ENCODE measurements at regions not wholly inside any gene's neighbourhood (a gene's known extent, or its start where the extent isn't known, plus 50 kb on each side); places are given as distances from the start of the nearest gene placed in this dataset.
A peak's percentile ranks its signal among the peaks of the same experiment; 100 is the strongest.
"Not testable (repeated sequence)": the region's sequence is repeated elsewhere in the genome, so short reads cannot be mapped to it uniquely, and the experiment has no call there.

DNA sequence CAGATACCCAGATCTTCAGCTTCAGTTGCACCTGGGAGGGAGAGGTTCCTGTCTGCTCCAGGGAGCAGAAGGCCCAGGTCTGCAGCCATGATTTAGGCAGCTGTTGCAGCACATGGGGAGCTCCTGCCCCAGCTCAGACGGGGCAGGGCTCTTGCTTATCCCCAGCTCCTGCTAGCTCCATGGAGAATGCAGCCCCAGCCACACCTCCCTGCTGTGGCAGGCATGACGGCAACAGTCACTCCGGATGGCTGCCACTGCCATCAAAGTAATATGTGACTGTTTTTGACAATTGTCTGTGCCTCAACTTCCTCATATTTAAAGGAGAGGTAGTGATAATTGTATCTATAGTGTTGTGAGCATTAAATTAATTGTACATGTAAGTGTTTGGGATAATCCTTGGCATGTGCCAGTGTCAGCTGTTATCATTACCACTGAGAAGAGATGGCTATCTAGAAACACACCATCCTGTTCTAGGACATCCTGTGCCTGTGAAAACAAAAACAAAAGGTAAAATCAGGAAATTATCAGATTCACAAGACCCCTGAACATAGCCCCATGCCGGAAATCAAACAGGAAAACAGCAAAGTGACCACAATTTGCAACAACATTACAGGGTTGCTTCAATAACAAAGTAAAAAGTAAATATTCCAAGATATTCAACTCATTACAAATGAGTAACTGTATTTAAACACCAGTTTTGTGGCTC, 1048.8 kb upstream of the ACO1 start:
- DNase-seq = no peak

DNA sequence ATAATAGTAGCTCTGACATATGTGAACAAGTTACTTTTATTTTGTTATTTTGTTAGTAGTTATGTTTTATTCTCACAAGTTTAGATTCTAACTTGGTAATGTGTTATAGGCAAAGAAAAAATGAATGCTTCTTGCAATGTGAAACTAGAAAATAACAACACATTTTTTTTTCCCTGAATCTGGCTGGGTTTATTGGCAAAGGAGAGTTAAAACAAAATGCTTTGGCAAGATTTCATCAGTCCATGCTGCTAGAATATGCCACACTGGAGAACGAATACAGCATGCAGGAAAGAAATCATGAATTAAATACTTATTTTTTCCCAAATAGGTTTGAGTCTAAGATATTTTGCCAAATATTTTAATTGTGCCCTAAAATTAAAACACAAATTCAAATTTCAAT, 1048.1 kb upstream of the ACO1 start:
- peak; percentile 64 to 65 for DNase-seq

- DNase-seq = peak; percentile 55 to 63
Observed at GRCh38 chr9:31336841-31337240, 1047.6 kb upstream of the ACO1 start.

GRCh38 chr9:31347082-31347617, 1037.3 kb upstream of the ACO1 start:
- no peak for DNase-seq

DNA sequence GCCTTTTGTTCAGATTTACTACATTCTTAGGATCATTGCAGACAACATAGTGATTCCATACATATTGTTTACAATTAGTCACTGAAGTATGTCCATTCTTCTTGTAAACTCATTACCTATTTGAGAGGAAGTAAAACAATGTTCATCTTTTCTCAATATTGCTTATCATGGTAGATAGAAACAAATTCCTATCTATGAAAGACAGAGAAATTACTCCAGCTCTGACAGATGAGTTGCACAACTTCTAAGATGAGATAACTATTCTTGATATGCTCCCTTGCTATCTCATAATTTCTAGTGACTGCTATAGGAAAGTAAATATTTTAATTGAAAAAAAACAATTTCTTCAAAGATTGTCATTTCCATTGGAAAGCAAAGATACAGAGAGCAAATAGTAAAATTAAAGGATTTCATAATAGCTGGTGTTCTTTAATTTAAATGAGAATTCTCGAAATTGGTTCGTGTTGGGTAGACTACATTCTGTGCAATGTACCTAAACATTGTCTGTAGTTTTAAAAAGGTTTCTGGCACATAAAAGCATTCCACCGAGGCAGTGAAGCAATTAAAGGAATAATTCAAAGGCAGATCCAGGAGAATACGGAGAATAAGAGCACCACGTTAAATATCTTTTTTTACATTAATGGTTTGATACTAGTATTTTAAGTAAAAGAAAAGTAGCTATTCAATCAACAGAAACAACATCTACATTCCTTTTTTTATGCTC, 1029.1 kb upstream of the ACO1 start:
- DNase-seq = no peak

GRCh38 chr9:31355965-31356364, 1028.5 kb upstream of the ACO1 start:
- DNase-seq = no peak

- no peak for DNase-seq
Observed at GRCh38 chr9:31359071-31359470, 1025.4 kb upstream of the ACO1 start.

DNA sequence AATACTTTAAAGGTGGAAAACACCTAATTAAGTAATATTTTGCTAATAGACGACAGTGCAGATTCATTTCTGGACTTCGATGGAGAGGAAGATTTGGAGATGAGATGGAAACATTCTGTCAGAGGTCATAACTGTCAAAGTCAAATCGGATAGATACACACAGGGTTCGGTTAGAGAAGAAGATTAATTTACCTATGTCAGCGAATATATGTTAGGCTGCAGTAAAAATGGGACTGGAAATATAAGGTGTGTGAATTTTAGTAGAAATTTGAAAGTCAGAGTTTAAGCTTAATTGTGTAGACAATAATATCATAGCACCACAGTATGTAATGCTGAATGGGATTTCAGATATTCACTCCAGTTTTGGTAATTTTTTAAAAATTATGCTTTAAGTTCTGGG, 1020.3 kb upstream of the ACO1 start:
- DNase-seq = no peak

DNA sequence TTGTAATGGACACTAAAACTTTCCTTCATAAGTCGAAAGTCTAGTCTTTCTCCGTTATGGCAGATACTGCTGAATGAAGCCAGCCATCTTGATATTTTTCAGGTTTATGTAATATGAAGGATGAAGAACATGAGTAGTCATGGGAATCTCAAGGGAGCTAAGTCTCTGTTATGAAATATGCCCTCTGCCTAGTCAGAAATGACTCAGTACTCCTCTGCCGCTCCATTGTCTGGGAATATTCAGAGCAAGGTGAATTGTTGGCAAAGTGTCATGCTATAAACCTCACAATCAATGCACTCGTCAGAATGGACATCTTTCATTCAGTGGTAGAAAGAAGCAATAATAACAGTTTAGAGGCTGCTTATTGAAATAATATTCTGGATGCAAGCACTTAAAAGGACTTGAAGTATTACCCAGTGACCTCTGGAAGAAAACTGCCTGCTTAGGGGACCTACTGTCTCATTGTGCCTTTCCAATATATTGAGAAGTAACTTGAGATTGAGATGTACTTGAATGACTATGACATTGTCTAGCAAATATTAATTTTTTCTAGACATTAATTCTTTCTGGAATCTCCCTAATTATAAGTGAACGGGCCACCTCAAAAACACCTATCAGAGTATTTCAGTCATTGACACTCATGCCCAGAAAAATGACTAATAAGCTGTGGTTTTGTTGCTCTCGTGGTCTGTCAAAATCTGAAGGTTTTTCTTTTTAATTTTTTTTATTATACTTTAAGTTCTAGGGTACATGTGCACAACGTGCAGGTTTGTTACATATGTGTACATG, 1011.5 kb upstream of the ACO1 start:
- DNase-seq = no peak

- no peak for DNase-seq
Observed at GRCh38 chr9:31377358-31377757, 1007.1 kb upstream of the ACO1 start.

DNA sequence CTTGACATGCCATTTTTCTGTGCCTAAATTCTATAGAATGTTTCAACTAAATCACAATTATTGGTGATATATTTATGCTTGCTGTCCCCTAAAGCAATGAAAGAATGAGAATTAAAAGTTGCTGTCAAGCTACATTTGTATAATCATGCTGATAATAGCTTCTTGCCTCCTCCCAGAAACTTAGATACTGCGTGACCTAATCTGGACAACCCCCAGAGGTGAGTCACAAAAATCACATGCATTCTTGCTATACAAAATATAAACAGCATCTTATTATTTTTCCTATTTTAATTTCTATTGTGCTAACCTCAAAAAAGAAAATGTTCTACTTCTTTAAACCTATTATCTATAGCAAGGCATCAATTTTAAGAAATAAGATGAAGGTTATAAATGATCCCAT, 995.8 kb upstream of the ACO1 start:
- no peak for DNase-seq

DNA sequence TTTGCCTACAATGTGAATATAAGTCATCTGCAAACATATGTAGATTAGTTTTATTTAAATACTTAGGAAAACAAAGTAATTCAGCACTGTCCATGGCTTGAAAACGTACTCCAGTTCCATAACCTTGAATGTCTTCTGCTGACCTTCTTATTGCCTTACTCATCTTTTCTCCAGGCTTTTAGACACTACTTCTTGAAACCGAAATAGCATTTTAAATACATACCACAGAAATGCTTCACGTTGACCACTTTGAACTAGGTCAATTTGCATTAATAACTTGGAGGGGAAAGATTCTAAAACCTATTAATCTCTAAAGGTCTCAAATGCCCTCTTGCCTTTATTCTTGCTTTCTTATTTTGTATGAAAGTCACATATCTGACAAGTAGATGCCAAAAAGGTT, 995.4 kb upstream of the ACO1 start:
- no peak for DNase-seq

- peak; percentile 78 to 81 for DNase-seq
Observed at GRCh38 chr9:31390403-31391025, 993.9 kb upstream of the ACO1 start.

DNA sequence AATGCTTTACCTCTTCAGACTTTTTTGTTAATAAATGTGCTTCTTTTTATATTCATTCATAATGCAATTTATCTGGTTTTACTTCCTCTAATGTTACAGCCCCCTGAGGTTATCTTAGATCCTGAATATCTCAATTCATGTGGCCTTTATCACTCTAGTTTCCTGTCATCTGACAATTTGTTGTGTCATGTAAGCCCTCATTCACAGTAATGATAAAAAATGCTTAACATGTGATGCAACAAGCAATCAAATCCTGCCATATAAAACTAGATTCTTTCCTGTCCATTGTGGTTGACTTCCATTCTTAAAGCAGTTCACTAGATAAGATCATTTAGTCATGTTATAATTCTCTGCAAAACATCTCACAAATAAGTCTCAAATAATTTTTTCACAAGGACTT, 991.2 kb upstream of the ACO1 start:
- DNase-seq = no peak

DNA sequence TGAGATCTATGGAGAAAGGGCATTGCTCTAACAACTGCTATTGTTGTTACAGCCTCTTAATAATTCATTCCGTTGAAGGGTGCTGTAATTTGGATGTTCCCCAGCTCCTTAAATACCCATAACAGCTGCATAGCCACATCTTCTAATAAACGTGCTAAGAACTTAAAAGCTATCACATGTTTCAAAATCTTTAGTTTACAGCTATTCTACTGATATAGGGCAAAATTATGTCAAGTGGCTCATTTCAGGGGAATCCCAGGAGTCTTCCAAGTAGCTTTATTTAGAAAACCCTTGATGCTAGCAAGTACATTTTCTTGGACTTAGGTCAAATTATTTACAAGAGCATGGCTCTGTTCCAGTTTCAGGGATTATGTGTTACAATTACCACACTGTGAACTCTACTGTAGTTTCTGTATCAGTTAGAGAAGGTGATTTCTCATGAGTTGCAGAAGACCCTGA, 990.4 kb upstream of the ACO1 start:
- peak; percentile 73 to 87 for DNase-seq

DNA sequence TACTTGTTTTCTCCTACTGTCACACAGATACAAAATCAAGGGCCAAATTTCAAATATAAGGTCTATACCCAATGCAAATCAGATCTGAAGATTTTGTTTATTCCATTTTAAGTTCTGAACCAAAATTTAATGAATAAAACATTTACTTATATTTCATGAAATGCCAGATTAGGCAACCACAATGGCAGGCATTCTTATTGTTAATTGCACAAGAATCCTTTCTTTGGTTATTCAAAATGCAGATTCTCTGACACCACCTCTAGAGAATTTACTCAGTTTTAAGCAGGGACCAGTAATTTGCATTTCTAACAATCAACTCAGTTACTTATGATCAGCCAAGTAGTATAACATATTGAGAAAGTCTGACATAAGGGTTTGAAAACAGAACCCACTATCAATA, 972.4 kb upstream of the ACO1 start:
- no peak for DNase-seq

GRCh38 chr9:31415164-31415563, 969.3 kb upstream of the ACO1 start:
- no peak for DNase-seq

DNA sequence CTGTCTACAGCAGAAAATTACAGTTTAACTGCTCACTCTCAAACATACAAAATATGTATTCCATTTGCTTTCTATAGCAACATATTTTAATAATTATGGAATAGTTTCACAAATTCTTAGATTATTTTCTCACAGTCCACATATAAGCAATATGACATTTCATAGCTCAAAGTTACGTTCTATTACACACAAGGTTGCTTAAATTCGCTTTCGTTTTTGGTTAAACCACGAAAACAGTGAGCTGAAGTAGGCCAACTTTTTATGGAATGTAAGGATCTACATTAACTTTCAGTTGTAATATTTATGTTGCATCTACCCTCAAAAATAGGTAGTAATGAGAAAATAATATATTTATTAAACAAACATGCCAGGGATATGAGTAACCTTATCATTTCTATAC, 966.0 kb upstream of the ACO1 start:
- no peak for DNase-seq

- not testable (repeated sequence) for DNase-seq
Observed at GRCh38 chr9:31443630-31444457, 940.6 kb upstream of the ACO1 start.

- no peak for DNase-seq
Observed at GRCh38 chr9:31445357-31445756, 939.1 kb upstream of the ACO1 start.

- no peak for DNase-seq
Observed at GRCh38 chr9:31445960-31446359, 938.5 kb upstream of the ACO1 start.

DNA sequence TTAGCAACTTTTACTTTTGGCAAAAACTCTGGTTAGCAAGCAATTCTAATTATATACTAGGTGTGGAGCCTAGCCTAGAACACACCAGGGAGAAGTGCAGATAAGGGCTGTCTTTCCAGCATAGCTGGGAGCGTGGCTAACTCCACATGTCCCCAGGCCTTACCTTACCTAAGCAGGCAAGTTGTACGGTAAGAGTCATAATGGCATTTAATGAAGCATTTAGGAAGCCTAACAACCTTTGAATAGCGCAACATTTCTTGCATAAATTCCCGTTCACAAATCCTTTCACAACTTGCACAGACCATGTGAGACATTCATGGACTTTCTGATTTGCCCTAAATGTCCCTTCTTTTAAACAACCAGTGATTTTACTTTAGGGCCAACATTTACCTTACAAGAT, 917.4 kb upstream of the ACO1 start:
- no peak for DNase-seq
